ENCODE measurements at regions not wholly inside any gene's neighbourhood (a gene's known extent, or its start where the extent isn't known, plus 50 kb on each side); places are given as distances from the start of the nearest gene placed in this dataset.
"Not testable (repeated sequence)": the region's sequence is repeated elsewhere in the genome, so short reads cannot be mapped to it uniquely, and the experiment has no call there.

GRCh38 chr6:144564202-144564601, 279.1 kb downstream of the UTRN start:
- FAIRE-seq (no peak), DNase-seq (ENCODE audit: insufficient read length, low spot score) (no peak)

- no peak for FAIRE-seq
- DNase-seq (ENCODE audit: insufficient read length, low spot score) = no peak
Observed at GRCh38 chr6:144566868-144567615, 281.9 kb downstream of the UTRN start.

- DNase-seq (ENCODE audit: insufficient read length, low spot score) = no peak
- no peak for FAIRE-seq
Observed at GRCh38 chr6:144568241-144568640, 283.1 kb downstream of the UTRN start.

GRCh38 chr6:144572541-144572940, 287.4 kb downstream of the UTRN start:
- DNase-seq (ENCODE audit: insufficient read length, low spot score); FAIRE-seq: not testable (repeated sequence)

GRCh38 chr6:144574796-144575195, 289.7 kb downstream of the UTRN start:
- FAIRE-seq (no peak), DNase-seq (ENCODE audit: insufficient read length, low spot score) (no peak)

GRCh38 chr6:144575327-144575726, 290.2 kb downstream of the UTRN start:
- FAIRE-seq (no peak), DNase-seq (ENCODE audit: insufficient read length, low spot score) (no peak)

- no peak for FAIRE-seq
- DNase-seq (ENCODE audit: insufficient read length, low spot score) = no peak
Observed at GRCh38 chr6:144576871-144577270, 291.7 kb downstream of the UTRN start.

- DNase-seq (ENCODE audit: insufficient read length, low spot score) (no peak), FAIRE-seq (no peak)
Observed at GRCh38 chr6:144578385-144579350, 293.5 kb downstream of the UTRN start.

- no peak for DNase-seq (ENCODE audit: insufficient read length, low spot score)
- no peak for FAIRE-seq
Observed at GRCh38 chr6:144580039-144580438, 294.9 kb downstream of the UTRN start.

- DNase-seq (ENCODE audit: insufficient read length, low spot score) (no peak), FAIRE-seq (no peak)
Observed at GRCh38 chr6:144580771-144581170, 295.6 kb downstream of the UTRN start.

- DNase-seq (ENCODE audit: insufficient read length, low spot score) (no peak), FAIRE-seq (no peak)
Observed at GRCh38 chr6:144581812-144582537, 296.8 kb downstream of the UTRN start.

- no peak for FAIRE-seq
- DNase-seq (ENCODE audit: insufficient read length, low spot score) = no peak
Observed at GRCh38 chr6:144582939-144583613, 297.9 kb downstream of the UTRN start.

- DNase-seq (ENCODE audit: insufficient read length, low spot score) = no peak
- no peak for FAIRE-seq
Observed at GRCh38 chr6:144583614-144583954, 298.4 kb downstream of the UTRN start.

- FAIRE-seq (peak; percentile 33), DNase-seq (ENCODE audit: insufficient read length, low spot score) (peak; percentile 5)
Observed at GRCh38 chr6:144585217-144585814, 300.2 kb downstream of the UTRN start.

GRCh38 chr6:144586986-144587385, 301.9 kb downstream of the UTRN start:
- no peak for DNase-seq (ENCODE audit: insufficient read length, low spot score)
- FAIRE-seq = no peak

- DNase-seq (ENCODE audit: insufficient read length, low spot score) (no peak), FAIRE-seq (no peak)
Observed at GRCh38 chr6:144588697-144589325, 303.7 kb downstream of the UTRN start.

- FAIRE-seq = no peak
- no peak for DNase-seq (ENCODE audit: insufficient read length, low spot score)
Observed at GRCh38 chr6:144590532-144590931, 305.4 kb downstream of the UTRN start.

- DNase-seq (ENCODE audit: insufficient read length, low spot score) (no peak), FAIRE-seq (no peak)
Observed at GRCh38 chr6:144593392-144593791, 308.3 kb downstream of the UTRN start.

GRCh38 chr6:144594585-144594984, 309.4 kb downstream of the UTRN start:
- no peak for DNase-seq (ENCODE audit: insufficient read length, low spot score)
- FAIRE-seq = no peak

- no peak for DNase-seq (ENCODE audit: insufficient read length, low spot score)
- no peak for FAIRE-seq
Observed at GRCh38 chr6:144595266-144595665, 310.1 kb downstream of the UTRN start.

All from HTR-8/SVneo (cell line).